Tibial nerve (tissue), 3 donors: ENCODE measurements at regions not wholly inside any gene's neighbourhood (a gene's known extent, or its start where the extent isn't known, plus 50 kb on each side); places are given as distances from the start of the nearest gene placed in this dataset.

ENCODE experiments used
- POLR2A ChIP-seq, 2 donors: fragments of 450-650 bp; IDR thresholded peaks; one replicate each; pipeline ENCODE4 v1.6.1; 2017; ENCODE audit warnings: antibody characterized with exemption in 2 of 2, mild to moderate bottlenecking in 2 of 2, moderate library complexity in 2 of 2
- TF ChIP-seq, protein P1 (sequence below), 5 experiments: fragments of 200-600 bp in 3 of 5; fragments of 450-650 bp in 2 of 5; sonication (generic) in 3 of 5; IDR thresholded peaks; one replicate each; pipeline ENCODE4 v1.5.1; 2016 to 2019; ENCODE audit warnings: antibody characterized with exemption in 5 of 5, mild to moderate bottlenecking in 3 of 5, moderate library complexity in 2 of 5

DNA sequence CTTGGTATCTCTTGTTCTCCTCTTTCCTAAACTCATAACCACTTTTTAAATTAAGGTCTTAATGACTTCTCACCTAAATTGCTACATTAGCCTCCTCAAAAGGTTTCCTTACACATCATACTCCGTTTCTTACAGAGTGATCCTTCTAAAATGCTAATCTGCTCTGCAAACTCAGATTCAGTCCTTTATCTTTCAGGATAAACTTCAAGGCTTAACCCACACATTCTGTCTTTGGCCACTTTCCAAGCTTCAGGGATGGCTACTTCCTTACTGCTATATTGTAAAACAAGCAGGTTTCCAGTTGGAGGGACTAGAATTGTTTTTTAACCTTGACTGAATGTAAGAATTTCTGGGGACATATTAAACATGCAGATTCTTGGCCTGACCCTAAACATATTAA lies 105.5 kb upstream of the CHD1 start:
- TF ChIP-seq, protein P1, sequence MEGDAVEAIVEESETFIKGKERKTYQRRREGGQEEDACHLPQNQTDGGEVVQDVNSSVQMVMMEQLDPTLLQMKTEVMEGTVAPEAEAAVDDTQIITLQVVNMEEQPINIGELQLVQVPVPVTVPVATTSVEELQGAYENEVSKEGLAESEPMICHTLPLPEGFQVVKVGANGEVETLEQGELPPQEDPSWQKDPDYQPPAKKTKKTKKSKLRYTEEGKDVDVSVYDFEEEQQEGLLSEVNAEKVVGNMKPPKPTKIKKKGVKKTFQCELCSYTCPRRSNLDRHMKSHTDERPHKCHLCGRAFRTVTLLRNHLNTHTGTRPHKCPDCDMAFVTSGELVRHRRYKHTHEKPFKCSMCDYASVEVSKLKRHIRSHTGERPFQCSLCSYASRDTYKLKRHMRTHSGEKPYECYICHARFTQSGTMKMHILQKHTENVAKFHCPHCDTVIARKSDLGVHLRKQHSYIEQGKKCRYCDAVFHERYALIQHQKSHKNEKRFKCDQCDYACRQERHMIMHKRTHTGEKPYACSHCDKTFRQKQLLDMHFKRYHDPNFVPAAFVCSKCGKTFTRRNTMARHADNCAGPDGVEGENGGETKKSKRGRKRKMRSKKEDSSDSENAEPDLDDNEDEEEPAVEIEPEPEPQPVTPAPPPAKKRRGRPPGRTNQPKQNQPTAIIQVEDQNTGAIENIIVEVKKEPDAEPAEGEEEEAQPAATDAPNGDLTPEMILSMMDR (IDR thresholded peaks at IDR 0.05): no peak
- TF ChIP-seq POLR2A (IDR thresholded peaks at IDR 0.05): no peak
